ENCODE measurements at regions not wholly inside any gene's neighbourhood (a gene's known extent, or its start where the extent isn't known, plus 50 kb on each side); places are given as distances from the start of the nearest gene placed in this dataset.

- WGBS, 10 experiments, result 72 to 100% (median 89%) methylated on average over 1 to 18 of the region's 26 CpGs; no CpG with 5 or more reads in 1 of the 10 experiments
- H3K27ac ChIP-seq, result no peak overlapping the region
- H3K4me3 ChIP-seq, result no peak overlapping the region
- ATAC-seq (replicated peaks in 6 of 8), result peak in 1 of 8 experiments; percentile 74
- H3K4me1 ChIP-seq (replicated peaks in 1 of 2), result no peaks in the 10 kb centered on the region
- in situ Hi-C loops (cut with MboI; ENCODE audit: low pct_unique_long_range_greater_than_20kb in 2 of 9, low sequenced_read_pairs in 9 of 9, unreplicated experiment in 9 of 9), result no loop called here
Measured at GRCh38 chr13:111017755-111018459, 97.2 kb upstream of the ARHGEF7 start.

- Histone ChIP-seq H3K4me3 (no peak overlapping the region), H3K4me1 (replicated peaks in 1 of 2) (no peaks in the 10 kb centered on the region), H3K27ac (no peak overlapping the region)
- no peak for ATAC-seq (replicated peaks in 6 of 8)
- in situ Hi-C loops (cut with MboI; ENCODE audit: low pct_unique_long_range_greater_than_20kb in 2 of 9, low sequenced_read_pairs in 9 of 9, unreplicated experiment in 9 of 9), result no loop called here
- WGBS, 10 experiments, result 0 to 100% (median 58%) methylated on average over 1 to 3 of the region's 3 CpGs; no CpG with 5 or more reads in 2 of the 10 experiments
Measured at GRCh38 chr13:111013196-111013595, 98.3 kb upstream of the ANKRD10 start.

- ATAC-seq (replicated peaks in 6 of 8), result peak in 2 of 8 experiments; percentile 79 to 90
- no peak overlapping the region for H3K27ac ChIP-seq
- no peak overlapping the region for H3K4me3 ChIP-seq
- in situ Hi-C loops (cut with MboI; ENCODE audit: low pct_unique_long_range_greater_than_20kb in 2 of 9, low sequenced_read_pairs in 9 of 9, unreplicated experiment in 9 of 9), result no loop called here
- 0 to 100% (median 83%) methylated on average over 1 to 2 of the region's 3 CpGs; no CpG with 5 or more reads in 4 of the 10 experiments for WGBS, 10 experiments
- no peaks in the 10 kb centered on the region for H3K4me1 ChIP-seq (replicated peaks in 1 of 2)
Measured at GRCh38 chr13:111011899-111012298, 97.0 kb upstream of the ANKRD10 start.

- 59 to 100% (median 79%) methylated on average over 1 to 6 of the region's 6 CpGs for WGBS, 10 experiments
- H3K4me3 ChIP-seq, result no peak overlapping the region
- H3K4me1 ChIP-seq (replicated peaks in 1 of 2), result no peaks in the 10 kb centered on the region
- in situ Hi-C loops (cut with MboI; ENCODE audit: low pct_unique_long_range_greater_than_20kb in 2 of 9, low sequenced_read_pairs in 9 of 9, unreplicated experiment in 9 of 9), result no loop called here
- ATAC-seq (replicated peaks in 6 of 8), result no peak
- no peak overlapping the region for H3K27ac ChIP-seq
Measured at GRCh38 chr13:111008351-111008750, 93.5 kb upstream of the ANKRD10 start.

- in situ Hi-C loops (cut with MboI; ENCODE audit: low pct_unique_long_range_greater_than_20kb in 2 of 9, low sequenced_read_pairs in 9 of 9, unreplicated experiment in 9 of 9), result no loop called here
- ATAC-seq (replicated peaks in 6 of 8), result no peak
- H3K4me3 ChIP-seq, result no peak overlapping the region
- no peak overlapping the region for H3K27ac ChIP-seq
- no peaks in the 10 kb centered on the region for H3K4me1 ChIP-seq (replicated peaks in 1 of 2)
- WGBS, 10 experiments, result 20 to 89% (median 78%) methylated on average over 1 to 3 of the region's 3 CpGs; no CpG with 5 or more reads in 4 of the 10 experiments
Measured at GRCh38 chr13:111007209-111007608, 92.3 kb upstream of the ANKRD10 start.

GRCh38 chr13:111006506-111007031 is 91.7 kb upstream of the ANKRD10 start:
- ATAC-seq (replicated peaks in 6 of 8), result peak; percentile 44 to 93 (median 85)
- H3K27ac ChIP-seq, result no peak overlapping the region
- 0 to 82% (median 67%) methylated on average over 1 to 10 of the region's 13 CpGs; no CpG with 5 or more reads in 2 of the 10 experiments for WGBS, 10 experiments
- in situ Hi-C loops (cut with MboI; ENCODE audit: low pct_unique_long_range_greater_than_20kb in 2 of 9, low sequenced_read_pairs in 9 of 9, unreplicated experiment in 9 of 9), result no loop called here
- no peak overlapping the region for H3K4me3 ChIP-seq
- H3K4me1 ChIP-seq (replicated peaks in 1 of 2), result peaks cover 0 to under 1% of the 10 kb centered on the region in 2 donors

- peak; percentile 29 to 60 (median 43) for ATAC-seq (replicated peaks in 6 of 8)
- no peak overlapping the region for H3K4me3 ChIP-seq
- in situ Hi-C loops (cut with MboI; ENCODE audit: low pct_unique_long_range_greater_than_20kb in 2 of 9, low sequenced_read_pairs in 9 of 9, unreplicated experiment in 9 of 9), result no loop called here
- no peak overlapping the region for H3K27ac ChIP-seq
- peaks cover 6% of the 10 kb centered on the region in 2 donors for H3K4me1 ChIP-seq (replicated peaks in 1 of 2)
- WGBS, 10 experiments, result 10 to 90% (median 70%) methylated on average over 1 to 13 of the region's 16 CpGs
Measured at GRCh38 chr13:111005808-111006505, 91.1 kb upstream of the ANKRD10 start.

- H3K27ac ChIP-seq, result no peak overlapping the region
- H3K4me3 ChIP-seq, result no peak overlapping the region
- in situ Hi-C loops (cut with MboI; ENCODE audit: low pct_unique_long_range_greater_than_20kb in 2 of 9, low sequenced_read_pairs in 9 of 9, unreplicated experiment in 9 of 9), result no loop called here
- peak in 5 of 8 experiments; percentile 55 to 92 (median 75) for ATAC-seq (replicated peaks in 6 of 8)
- H3K4me1 ChIP-seq (replicated peaks in 1 of 2), result peaks cover 7 to 8% of the 10 kb centered on the region in 2 donors
- WGBS, 10 experiments, result 28 to 98% (median 58%) methylated on average over 1 to 6 of the region's 6 CpGs; no CpG with 5 or more reads in 2 of the 10 experiments
Measured at GRCh38 chr13:111005364-111005763, 90.5 kb upstream of the ANKRD10 start.

GRCh38 chr13:111004444-111004843 is 89.6 kb upstream of the ANKRD10 start:
- no peak overlapping the region for H3K4me3 ChIP-seq
- peaks cover 7 to 8% of the 10 kb centered on the region in 2 donors for H3K4me1 ChIP-seq (replicated peaks in 1 of 2)
- no peak overlapping the region for H3K27ac ChIP-seq
- 0 to 100% (median 80%) methylated on average over 1 to 5 of the region's 6 CpGs; no CpG with 5 or more reads in 3 of the 10 experiments for WGBS, 10 experiments
- peak in 1 of 8 experiments; percentile 14 for ATAC-seq (replicated peaks in 6 of 8)
- in situ Hi-C loops (cut with MboI; ENCODE audit: low pct_unique_long_range_greater_than_20kb in 2 of 9, low sequenced_read_pairs in 9 of 9, unreplicated experiment in 9 of 9), result no loop called here

- WGBS, 10 experiments, result 25 to 89% (median 52%) methylated on average over 1 to 2 of the region's 2 CpGs; no CpG with 5 or more reads in 2 of the 10 experiments
- H3K4me3 ChIP-seq, result no peak overlapping the region
- peak in 4 of 8 experiments; percentile 23 to 65 (median 58) for ATAC-seq (replicated peaks in 6 of 8)
- no peak overlapping the region for H3K27ac ChIP-seq
- in situ Hi-C loops (cut with MboI; ENCODE audit: low pct_unique_long_range_greater_than_20kb in 2 of 9, low sequenced_read_pairs in 9 of 9, unreplicated experiment in 9 of 9), result no loop called here
- H3K4me1 ChIP-seq (replicated peaks in 1 of 2), result peaks cover 7 to 8% of the 10 kb centered on the region in 2 donors
Measured at GRCh38 chr13:111001636-111002035, 86.8 kb upstream of the ANKRD10 start.

- H3K27ac ChIP-seq, result no peak overlapping the region
- H3K4me3 ChIP-seq, result no peak overlapping the region
- no peaks in the 10 kb centered on the region for H3K4me1 ChIP-seq (replicated peaks in 1 of 2)
- no peak for ATAC-seq (replicated peaks in 6 of 8)
- in situ Hi-C loops (cut with MboI; ENCODE audit: low pct_unique_long_range_greater_than_20kb in 2 of 9, low sequenced_read_pairs in 9 of 9, unreplicated experiment in 9 of 9), result no loop called here
- 33 to 80% (median 59%) methylated on average over 1 to 3 of the region's 5 CpGs; no CpG with 5 or more reads in 4 of the 10 experiments for WGBS, 10 experiments
Measured at GRCh38 chr13:110993788-110994187, 78.9 kb upstream of the ANKRD10 start.

- in situ Hi-C loops (cut with MboI; ENCODE audit: low pct_unique_long_range_greater_than_20kb in 2 of 9, low sequenced_read_pairs in 9 of 9, unreplicated experiment in 9 of 9), result no loop called here
- WGBS, 10 experiments, result 30 to 93% (median 88%) methylated on average over 2 to 11 of the region's 21 CpGs; no CpG with 5 or more reads in 7 of the 10 experiments
- no peak for ATAC-seq (replicated peaks in 6 of 8)
- no peak overlapping the region for H3K27ac ChIP-seq
- no peaks in the 10 kb centered on the region for H3K4me1 ChIP-seq (replicated peaks in 1 of 2)
- H3K4me3 ChIP-seq, result no peak overlapping the region
Measured at GRCh38 chr13:110991991-110992508, 77.2 kb upstream of the ANKRD10 start.

GRCh38 chr13:110989331-110989730 is 74.5 kb upstream of the ANKRD10 start:
- Histone ChIP-seq H3K27ac (no peak overlapping the region), H3K4me3 (no peak overlapping the region), H3K4me1 (replicated peaks in 1 of 2) (no peaks in the 10 kb centered on the region)
- in situ Hi-C loops (cut with MboI; ENCODE audit: low pct_unique_long_range_greater_than_20kb in 2 of 9, low sequenced_read_pairs in 9 of 9, unreplicated experiment in 9 of 9), result no loop called here
- WGBS, 10 experiments, result 15 to 100% (median 65%) methylated on average over 1 to 5 of the region's 5 CpGs; no CpG with 5 or more reads in 3 of the 10 experiments
- peak in 2 of 8 experiments; percentile 49 to 55 for ATAC-seq (replicated peaks in 6 of 8)
